ENCODE measurements at regions not wholly inside any gene's neighbourhood (a gene's known extent, or its start where the extent isn't known, plus 50 kb on each side); places are given as distances from the start of the nearest gene placed in this dataset.
"Not testable (repeated sequence)": the region's sequence is repeated elsewhere in the genome, so short reads cannot be mapped to it uniquely, and the experiment has no call there.

DNA sequence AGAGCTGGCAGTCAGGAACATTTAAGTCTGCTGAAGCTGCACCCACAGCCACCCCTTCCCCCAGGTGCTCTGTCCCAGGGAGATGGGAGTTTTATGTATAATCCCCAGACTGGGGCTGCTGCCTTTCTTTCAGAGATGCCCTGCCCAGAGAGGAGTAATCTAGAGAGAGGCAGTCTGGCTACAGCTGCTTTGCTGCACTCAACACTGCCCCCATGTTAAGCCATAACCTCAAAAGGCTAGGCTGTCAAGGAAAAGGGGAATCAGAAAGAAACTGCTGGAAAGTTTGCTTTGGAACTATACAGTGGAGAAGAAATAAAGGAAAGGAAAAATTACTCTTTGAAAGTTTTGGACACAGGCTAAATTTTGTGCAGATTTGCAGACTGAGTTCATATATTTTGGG lies 127.2 kb downstream of the MACIR start:
- H3K27me3 ChIP-seq: no peaks in the 10 kb centered on the region
- H3K9me3 ChIP-seq: no peaks in the 10 kb centered on the region
- TF ChIP-seq, protein P1, sequence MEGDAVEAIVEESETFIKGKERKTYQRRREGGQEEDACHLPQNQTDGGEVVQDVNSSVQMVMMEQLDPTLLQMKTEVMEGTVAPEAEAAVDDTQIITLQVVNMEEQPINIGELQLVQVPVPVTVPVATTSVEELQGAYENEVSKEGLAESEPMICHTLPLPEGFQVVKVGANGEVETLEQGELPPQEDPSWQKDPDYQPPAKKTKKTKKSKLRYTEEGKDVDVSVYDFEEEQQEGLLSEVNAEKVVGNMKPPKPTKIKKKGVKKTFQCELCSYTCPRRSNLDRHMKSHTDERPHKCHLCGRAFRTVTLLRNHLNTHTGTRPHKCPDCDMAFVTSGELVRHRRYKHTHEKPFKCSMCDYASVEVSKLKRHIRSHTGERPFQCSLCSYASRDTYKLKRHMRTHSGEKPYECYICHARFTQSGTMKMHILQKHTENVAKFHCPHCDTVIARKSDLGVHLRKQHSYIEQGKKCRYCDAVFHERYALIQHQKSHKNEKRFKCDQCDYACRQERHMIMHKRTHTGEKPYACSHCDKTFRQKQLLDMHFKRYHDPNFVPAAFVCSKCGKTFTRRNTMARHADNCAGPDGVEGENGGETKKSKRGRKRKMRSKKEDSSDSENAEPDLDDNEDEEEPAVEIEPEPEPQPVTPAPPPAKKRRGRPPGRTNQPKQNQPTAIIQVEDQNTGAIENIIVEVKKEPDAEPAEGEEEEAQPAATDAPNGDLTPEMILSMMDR (IDR thresholded peaks at IDR 0.05): no peak
- TF ChIP-seq POLR2AphosphoS5 (IDR thresholded peaks at IDR 0.05) (no peak), POLR2A (IDR thresholded peaks at IDR 0.05; ENCODE audit: low read depth) (no peak), EP300 (IDR thresholded peaks at IDR 0.05) (no peak)
- no peak for DNase-seq (ENCODE audit: extremely low spot score)
- H3K27ac ChIP-seq (replicated peaks in 1 of 4): no peak overlapping the region
- H3K36me3 ChIP-seq: no peaks in the 10 kb centered on the region
- H3K4me1 ChIP-seq: no peaks in the 10 kb centered on the region
- H3K4me3 ChIP-seq: no peak overlapping the region
- intact Hi-C loops (cut with DNase I): no loop called here

DNA sequence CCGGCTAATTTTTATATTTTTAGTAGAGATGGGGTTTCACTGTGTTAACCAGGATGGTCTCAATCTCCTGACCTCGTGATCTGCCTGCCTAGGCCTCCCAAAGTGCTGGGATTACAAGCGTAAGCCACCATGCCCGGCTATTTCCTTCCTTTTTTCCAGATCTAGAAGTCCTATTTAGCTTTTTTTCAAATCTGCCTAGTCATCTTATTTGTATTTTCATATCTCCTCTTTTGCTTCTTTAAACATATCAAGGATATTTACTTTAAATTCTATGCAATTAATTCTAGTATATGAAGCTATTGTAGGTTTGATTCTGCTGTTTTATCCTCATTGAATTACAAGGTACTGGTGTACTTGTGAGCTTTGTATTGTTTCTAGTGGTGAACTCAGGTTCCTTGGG lies 119.1 kb downstream of the MACIR start:
- H3K27ac ChIP-seq (replicated peaks in 1 of 4); H3K36me3 ChIP-seq; intact Hi-C loops (cut with DNase I); H3K9me3 ChIP-seq; DNase-seq (ENCODE audit: extremely low spot score); H3K27me3 ChIP-seq; H3K4me3 ChIP-seq: not testable (repeated sequence)
- 70% methylated on average over 4 of the region's 4 CpGs for WGBS
- peaks cover 0 to 15% (median 4%) of the 10 kb centered on the region in 4 donors for H3K4me1 ChIP-seq

DNA sequence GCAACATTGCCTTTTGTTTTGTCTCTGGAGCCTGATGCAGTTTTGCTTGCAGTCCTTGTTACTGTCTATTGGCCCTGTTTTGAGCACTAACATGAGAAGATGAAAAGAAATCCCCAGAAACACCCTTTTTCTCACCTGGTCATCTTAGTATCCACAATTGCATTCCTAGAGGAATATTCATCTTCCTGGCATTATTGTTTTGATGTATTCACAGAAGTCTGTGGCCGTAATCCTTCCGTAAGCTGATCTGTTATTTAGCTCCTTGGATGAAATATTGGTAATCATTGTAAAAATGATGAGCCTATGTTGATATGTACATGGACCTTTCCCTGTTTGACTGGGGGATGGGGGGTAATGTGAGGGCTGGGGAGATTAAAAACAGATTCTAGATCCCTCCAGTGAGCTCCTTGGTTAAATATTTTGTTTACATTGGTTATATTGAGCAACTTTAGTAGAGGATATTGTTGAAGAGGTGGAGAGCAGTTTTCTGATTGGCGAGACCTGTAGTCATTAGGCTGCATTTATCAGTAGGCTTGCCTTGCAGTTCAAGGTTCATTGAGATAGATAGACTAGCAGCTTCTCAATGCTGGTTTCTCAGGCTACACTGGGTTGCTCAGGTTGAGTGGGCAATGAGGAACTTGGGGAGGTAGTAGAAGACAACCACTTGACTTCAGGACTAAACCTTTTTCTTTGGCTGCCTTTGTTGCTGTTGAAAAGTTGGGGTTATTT lies 117.5 kb downstream of the MACIR start:
- Histone ChIP-seq H3K9me3 (no peaks in the 10 kb centered on the region), H3K4me1 (peaks cover 0 to 15% (median 4%) of the 10 kb centered on the region in 4 donors), H3K4me3 (no peak overlapping the region), H3K36me3 (no peaks in the 10 kb centered on the region), H3K27me3 (no peaks in the 10 kb centered on the region), H3K27ac (replicated peaks in 1 of 4) (no peak overlapping the region)
- TF ChIP-seq POLR2AphosphoS5 (IDR thresholded peaks at IDR 0.05): no peak
- no peak for TF ChIP-seq EP300 (IDR thresholded peaks at IDR 0.05)
- TF ChIP-seq, protein P1 (IDR thresholded peaks at IDR 0.05): no peak
- TF ChIP-seq POLR2A (IDR thresholded peaks at IDR 0.05; ENCODE audit: low read depth): no peak
- intact Hi-C loops (cut with DNase I): no loop called here
- DNase-seq (ENCODE audit: extremely low spot score): no peak
- WGBS: 97% methylated on average over 3 of the region's 3 CpGs

DNA sequence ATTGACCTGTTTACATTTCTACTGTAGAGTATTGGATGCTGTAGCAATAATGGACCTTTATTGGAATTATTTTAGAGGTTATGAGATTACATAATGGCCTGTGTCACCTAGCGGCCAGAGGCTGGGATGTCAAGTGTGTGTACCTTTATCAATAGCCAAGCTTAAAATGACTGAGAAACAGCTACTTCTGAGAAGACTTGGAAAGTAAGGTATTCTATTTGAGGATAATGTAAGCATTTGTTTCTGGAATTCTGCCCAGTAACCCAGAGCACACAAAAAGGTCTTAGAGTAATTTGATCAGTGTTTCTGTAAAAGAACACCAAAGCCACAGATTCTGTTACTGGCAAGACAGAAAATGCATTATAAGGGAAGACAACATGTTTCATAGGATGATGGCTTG lies 116.8 kb downstream of the MACIR start:
- 65% methylated on average over 1 of the region's 1 CpG for WGBS
- Histone ChIP-seq H3K36me3 (no peaks in the 10 kb centered on the region), H3K27me3 (no peaks in the 10 kb centered on the region), H3K4me1 (peaks cover 0 to 15% (median 4%) of the 10 kb centered on the region in 4 donors), H3K27ac (replicated peaks in 1 of 4) (no peak overlapping the region), H3K9me3 (no peaks in the 10 kb centered on the region), H3K4me3 (no peak overlapping the region)
- TF ChIP-seq, protein P1 (IDR thresholded peaks at IDR 0.05): no peak
- TF ChIP-seq POLR2AphosphoS5 (IDR thresholded peaks at IDR 0.05) (no peak), POLR2A (IDR thresholded peaks at IDR 0.05; ENCODE audit: low read depth) (no peak), EP300 (IDR thresholded peaks at IDR 0.05) (no peak)
- intact Hi-C loops (cut with DNase I): no loop called here
- DNase-seq (ENCODE audit: extremely low spot score): no peak

DNA sequence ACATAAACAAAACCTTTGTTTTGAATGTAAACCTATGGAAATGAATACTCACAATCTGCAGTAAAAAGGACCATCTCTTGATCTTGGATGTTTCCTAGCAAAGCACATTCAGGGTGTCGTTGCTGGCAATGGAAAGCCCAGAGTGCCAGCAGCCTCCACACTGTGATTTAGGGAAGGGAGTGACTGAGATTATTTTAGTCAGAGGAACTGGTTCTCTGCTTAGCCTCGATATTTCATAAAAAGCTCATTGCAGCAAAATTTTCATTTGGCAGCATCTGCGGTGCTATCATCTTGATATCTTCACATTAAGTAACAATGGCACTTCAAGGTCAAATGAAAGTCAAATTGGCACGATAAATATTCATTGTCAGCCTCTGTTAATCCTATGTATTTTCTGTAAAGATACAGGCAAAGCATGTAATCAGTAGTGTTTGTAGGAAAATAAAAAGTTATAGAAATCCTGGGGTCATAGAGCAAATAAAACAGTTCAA lies 116.0 kb downstream of the MACIR start:
- WGBS: 46% methylated on average over 4 of the region's 4 CpGs
- intact Hi-C loops (cut with DNase I): no loop called here

More for the DNA sequence above, 116.0 kb downstream of the MACIR start:
- peaks cover 0 to 15% (median 4%) of the 10 kb centered on the region in 4 donors for H3K4me1 ChIP-seq
- DNase-seq (ENCODE audit: extremely low spot score): no peak
- TF ChIP-seq, protein P1 (IDR thresholded peaks at IDR 0.05): no peak
- no peaks in the 10 kb centered on the region for H3K36me3 ChIP-seq
- no peak overlapping the region for H3K27ac ChIP-seq (replicated peaks in 1 of 4)
- no peaks in the 10 kb centered on the region for H3K27me3 ChIP-seq
- H3K4me3 ChIP-seq: no peak overlapping the region
- H3K9me3 ChIP-seq: no peaks in the 10 kb centered on the region

All from esophagus muscularis mucosa (tissue), 4 donors.